Activated naive CD8-positive, alpha-beta T cell treated with anti-CD3 and anti-CD28 coated beads, Interleukin-2, amount 10 ng/mL, durations not matched to agents 7 days and 5 days (primary cell): ENCODE measurements at regions not wholly inside any gene's neighbourhood (a gene's known extent, or its start where the extent isn't known, plus 50 kb on each side); places are given as distances from the start of the nearest gene placed in this dataset.
"Not testable (repeated sequence)": the region's sequence is repeated elsewhere in the genome, so short reads cannot be mapped to it uniquely, and the experiment has no call there.

Experiments used
- ATAC-seq: fragments of 150-1000 bp; cut with Tn5 transposase; one replicate; pipeline ENCODE4 v1.10.0; 2021; ENCODE audit warnings: low read depth, moderate library complexity
- POLR2A ChIA-PET: fragments of 350-600 bp; sonication (Branson Sonifier 250); formaldehyde crosslinking; loops from one replicate; lab custom pipeline; 2021; ENCODE audit warnings: antibody characterized with exemption; lab: Charles Lee
- DNase-seq: peaks from one replicate; pipeline ENCODE4 v3.0.0; 2021
- H3K27ac Mint-ChIP-seq: one replicate; pipeline ENCODE4 v1.8.0; 2022; ENCODE audit warnings: mild to moderate bottlenecking, mixed read lengths
- H3K27me3 Mint-ChIP-seq: one replicate; pipeline ENCODE4 v1.8.0; 2022; ENCODE audit warnings: mild to moderate bottlenecking, moderate library complexity, mixed read lengths
- H3K36me3 Mint-ChIP-seq: one replicate; pipeline ENCODE4 v1.8.0; 2021; ENCODE audit warnings: mild to moderate bottlenecking, mixed read lengths
- H3K4me1 Mint-ChIP-seq: one replicate; pipeline ENCODE4 v1.8.0; 2021; ENCODE audit warnings: mixed read lengths
- H3K4me3 Mint-ChIP-seq: one replicate; pipeline ENCODE4 v1.8.0; 2022; ENCODE audit warnings: mild to moderate bottlenecking, moderate library complexity, mixed read lengths
- H3K9me3 Mint-ChIP-seq: one replicate; pipeline ENCODE4 v1.8.0; 2021; ENCODE audit warnings: mixed read lengths

DNA sequence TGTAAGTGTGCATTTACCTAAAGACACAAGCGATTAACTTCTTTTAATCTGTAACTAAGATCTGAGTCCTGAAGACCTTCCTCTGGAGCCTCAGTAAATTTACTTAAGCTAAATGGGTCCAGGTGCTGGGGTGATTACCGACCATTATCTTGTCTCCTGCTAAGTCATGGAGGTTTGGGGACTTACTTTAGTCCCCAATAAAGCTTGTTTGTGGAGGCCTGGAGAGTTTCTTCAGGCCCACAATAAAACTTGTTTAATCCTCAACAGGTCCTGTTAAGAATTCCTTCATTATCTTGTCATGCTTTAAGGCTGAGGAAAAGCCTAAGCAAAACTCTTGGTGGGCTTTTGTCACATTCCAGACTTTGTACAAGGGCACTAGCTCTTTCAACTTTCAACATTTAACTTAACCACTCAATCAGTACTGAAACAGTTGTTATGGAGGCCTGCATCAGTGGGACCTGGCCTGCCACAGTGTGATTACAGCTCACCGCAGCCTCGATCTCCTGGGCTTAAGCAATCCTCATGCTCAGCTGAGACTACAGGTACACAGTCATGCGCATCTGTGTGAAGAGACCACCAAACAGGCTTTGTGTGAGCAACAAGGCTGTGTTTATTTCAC lies 84.0 kb downstream of the FMO4 start:
- ATAC-seq (no peak), DNase-seq (no peak)
- Mint-ChIP-seq H3K36me3 (no peaks in the 10 kb centered on the region), H3K4me1 (no peaks in the 10 kb centered on the region), H3K27ac (no peak overlapping the region), H3K27me3 (peaks cover 15% of the 10 kb centered on the region), H3K4me3 (no peak overlapping the region), H3K9me3 (peaks cover 1% of the 10 kb centered on the region)
- POLR2A ChIA-PET, result no interaction called here

GRCh38 chr1:171403393-171403792 lies 81.9 kb upstream of the PRRC2C start:
- POLR2A ChIA-PET, result no interaction called here
- ATAC-seq, result no peak
- H3K27me3 Mint-ChIP-seq, result peaks cover 18% of the 10 kb centered on the region
- DNase-seq, result no peak
- no peaks in the 10 kb centered on the region for H3K4me1 Mint-ChIP-seq
- no peak overlapping the region for H3K27ac Mint-ChIP-seq
- peaks cover 3% of the 10 kb centered on the region for H3K9me3 Mint-ChIP-seq
- no peaks in the 10 kb centered on the region for H3K36me3 Mint-ChIP-seq
- no peak overlapping the region for H3K4me3 Mint-ChIP-seq

DNA sequence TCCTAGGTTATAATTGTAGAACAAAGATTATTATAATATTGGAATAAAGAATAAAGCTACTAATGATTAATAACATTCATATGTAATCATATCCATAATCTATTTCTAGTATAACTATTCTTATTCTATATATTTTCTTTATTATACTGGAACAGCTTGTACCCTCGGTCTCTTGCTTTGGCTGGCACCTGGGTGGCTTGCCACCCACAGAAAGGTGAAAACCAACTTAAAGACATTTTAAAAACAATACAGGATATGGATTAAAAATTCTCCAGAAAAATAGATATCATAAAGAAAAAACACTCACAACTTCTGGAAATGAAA lies 80.0 kb upstream of the PRRC2C start:
- DNase-seq (no peak), ATAC-seq (no peak)
- no peak overlapping the region for H3K4me3 Mint-ChIP-seq
- POLR2A ChIA-PET, result no interaction called here
- H3K9me3 Mint-ChIP-seq, result peaks cover 3% of the 10 kb centered on the region
- H3K27me3 Mint-ChIP-seq, result peaks cover 15% of the 10 kb centered on the region
- H3K27ac Mint-ChIP-seq, result no peak overlapping the region
- no peaks in the 10 kb centered on the region for H3K36me3 Mint-ChIP-seq
- H3K4me1 Mint-ChIP-seq, result no peaks in the 10 kb centered on the region

GRCh38 chr1:171413557-171413956 lies 71.8 kb upstream of the PRRC2C start:
- H3K4me1 Mint-ChIP-seq, H3K4me3 Mint-ChIP-seq, H3K27ac Mint-ChIP-seq, H3K36me3 Mint-ChIP-seq, POLR2A ChIA-PET, DNase-seq, ATAC-seq, H3K9me3 Mint-ChIP-seq, H3K27me3 Mint-ChIP-seq: not testable (repeated sequence)

- H3K27me3 Mint-ChIP-seq, result no peaks in the 10 kb centered on the region
- no peak for DNase-seq
- H3K27ac Mint-ChIP-seq, result no peak overlapping the region
- no peaks in the 10 kb centered on the region for H3K36me3 Mint-ChIP-seq
- POLR2A ChIA-PET, result no interaction called here
- no peak for ATAC-seq
- no peak overlapping the region for H3K4me3 Mint-ChIP-seq
- H3K9me3 Mint-ChIP-seq, result no peaks in the 10 kb centered on the region
- H3K4me1 Mint-ChIP-seq, result peaks cover 6% of the 10 kb centered on the region
Measured at GRCh38 chr1:171418546-171418945, 66.8 kb upstream of the PRRC2C start.

GRCh38 chr1:171420810-171421209 lies 64.5 kb upstream of the PRRC2C start:
- POLR2A ChIA-PET, result no interaction called here
- Mint-ChIP-seq H3K4me3 (peak overlapping the region; percentile 49), H3K27me3 (peaks cover 3% of the 10 kb centered on the region), H3K9me3 (no peaks in the 10 kb centered on the region), H3K36me3 (no peaks in the 10 kb centered on the region), H3K27ac (peak overlapping the region; percentile 70), H3K4me1 (peaks cover 6% of the 10 kb centered on the region)
- no peak for DNase-seq
- peak; percentile 58 for ATAC-seq

DNA sequence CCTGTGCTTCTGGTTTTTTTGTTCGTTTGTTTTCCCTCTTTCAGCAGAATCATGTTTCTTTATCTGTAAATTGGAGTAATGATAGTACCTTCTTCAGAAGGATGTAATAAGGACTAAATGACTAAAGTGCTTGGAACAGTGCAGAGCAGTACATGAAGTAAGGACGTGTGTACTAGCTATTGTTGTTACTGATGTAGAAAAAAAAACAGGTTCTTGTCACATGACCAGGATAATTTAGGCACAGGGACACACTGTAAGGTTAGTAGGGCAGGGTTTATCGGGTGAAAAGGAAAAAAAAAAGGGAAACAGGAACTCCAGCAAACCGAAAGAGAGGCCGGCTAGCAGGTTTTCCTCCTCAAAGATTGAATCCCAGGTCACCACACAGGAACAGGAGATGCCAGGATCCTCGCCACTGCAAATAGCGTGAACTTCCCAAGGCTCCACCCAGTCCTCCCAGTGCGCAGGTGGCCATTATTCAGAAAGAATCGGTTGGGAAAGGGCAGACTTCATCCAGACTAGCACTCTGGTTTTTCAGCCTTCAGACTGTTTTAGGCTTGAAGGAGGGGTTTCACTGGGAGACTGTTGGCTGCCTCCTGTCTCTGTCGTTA lies 63.8 kb upstream of the PRRC2C start:
- no peaks in the 10 kb centered on the region for H3K36me3 Mint-ChIP-seq
- no peak overlapping the region for H3K27ac Mint-ChIP-seq
- H3K4me3 Mint-ChIP-seq, result no peak overlapping the region
- no peak for DNase-seq
- peaks cover 3% of the 10 kb centered on the region for H3K27me3 Mint-ChIP-seq
- no peaks in the 10 kb centered on the region for H3K9me3 Mint-ChIP-seq
- H3K4me1 Mint-ChIP-seq, result peaks cover 6% of the 10 kb centered on the region
- POLR2A ChIA-PET, result no interaction called here
- no peak for ATAC-seq

DNA sequence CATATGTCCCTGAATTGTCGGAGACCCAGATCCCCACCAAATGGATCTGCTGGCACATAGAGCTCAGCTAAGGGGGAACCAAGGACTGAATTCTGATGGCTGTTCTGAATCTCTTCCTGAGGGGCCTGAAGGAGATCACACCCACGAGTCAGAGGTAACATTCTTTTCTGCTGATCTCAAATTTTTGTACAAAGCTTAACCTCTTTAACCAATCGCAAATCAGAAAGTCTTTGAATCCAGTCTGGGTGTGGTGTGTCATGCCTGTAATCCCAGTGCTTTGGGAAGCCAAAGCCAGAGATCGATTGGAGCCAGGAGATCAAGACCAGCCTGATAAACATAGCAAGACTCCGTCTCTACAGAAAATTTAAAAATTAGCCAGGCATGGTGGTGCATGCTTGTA lies 62.8 kb upstream of the PRRC2C start:
- DNase-seq (no peak), ATAC-seq (no peak)
- H3K27ac Mint-ChIP-seq, result no peak overlapping the region
- no peaks in the 10 kb centered on the region for H3K9me3 Mint-ChIP-seq
- H3K27me3 Mint-ChIP-seq, result peaks cover 3% of the 10 kb centered on the region
- POLR2A ChIA-PET, result no interaction called here
- no peak overlapping the region for H3K4me3 Mint-ChIP-seq
- peaks cover 6% of the 10 kb centered on the region for H3K4me1 Mint-ChIP-seq
- H3K36me3 Mint-ChIP-seq, result no peaks in the 10 kb centered on the region

GRCh38 chr1:171424494-171424893 lies 60.8 kb upstream of the PRRC2C start:
- Mint-ChIP-seq H3K27me3 (peaks cover 4% of the 10 kb centered on the region), H3K9me3 (no peaks in the 10 kb centered on the region), H3K36me3 (no peaks in the 10 kb centered on the region), H3K4me1 (peaks cover 6% of the 10 kb centered on the region), H3K4me3 (no peak overlapping the region), H3K27ac (no peak overlapping the region)
- DNase-seq, result no peak
- POLR2A ChIA-PET, result no interaction called here
- ATAC-seq, result no peak

DNA sequence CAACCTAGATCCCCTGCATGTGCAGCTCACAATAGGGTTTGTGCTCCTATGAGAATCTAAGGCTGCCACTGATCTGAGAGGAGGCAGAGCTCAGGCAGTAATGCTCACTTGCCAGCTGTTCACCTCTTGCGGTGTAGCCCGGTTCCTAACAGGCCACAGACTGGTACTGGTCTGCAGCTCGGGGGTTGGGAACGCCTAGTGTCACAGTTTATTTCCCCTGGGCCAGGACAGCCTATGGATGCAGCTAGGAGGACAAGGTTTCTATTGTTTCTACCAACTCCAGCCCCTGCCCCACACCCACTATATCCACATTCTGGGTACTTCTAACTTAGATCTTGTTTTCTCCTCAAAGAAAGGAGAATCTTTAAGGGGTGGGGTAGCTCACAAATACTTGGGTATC lies 58.7 kb upstream of the PRRC2C start:
- DNase-seq (no peak), ATAC-seq (no peak)
- no peaks in the 10 kb centered on the region for H3K36me3 Mint-ChIP-seq
- POLR2A ChIA-PET, result no interaction called here
- no peaks in the 10 kb centered on the region for H3K4me1 Mint-ChIP-seq
- no peak overlapping the region for H3K27ac Mint-ChIP-seq
- no peaks in the 10 kb centered on the region for H3K9me3 Mint-ChIP-seq
- no peak overlapping the region for H3K4me3 Mint-ChIP-seq
- peaks cover 5% of the 10 kb centered on the region for H3K27me3 Mint-ChIP-seq

GRCh38 chr1:171427852-171428471 lies 57.4 kb upstream of the PRRC2C start:
- no peak for ATAC-seq
- no peaks in the 10 kb centered on the region for H3K9me3 Mint-ChIP-seq
- no peak overlapping the region for H3K27ac Mint-ChIP-seq
- H3K4me1 Mint-ChIP-seq, result no peaks in the 10 kb centered on the region
- DNase-seq, result no peak
- H3K36me3 Mint-ChIP-seq, result no peaks in the 10 kb centered on the region
- POLR2A ChIA-PET, result no interaction called here
- H3K27me3 Mint-ChIP-seq, result peaks cover 5% of the 10 kb centered on the region
- no peak overlapping the region for H3K4me3 Mint-ChIP-seq

- Mint-ChIP-seq H3K4me3 (no peak overlapping the region), H3K4me1 (no peaks in the 10 kb centered on the region)
Measured at GRCh38 chr1:171429137-171429536, 56.2 kb upstream of the PRRC2C start.

GRCh38 chr1:171431994-171432393 lies 53.3 kb upstream of the PRRC2C start:
- Mint-ChIP-seq H3K27ac (no peak overlapping the region), H3K9me3 (no peaks in the 10 kb centered on the region), H3K36me3 (no peaks in the 10 kb centered on the region), H3K4me1 (peaks cover 7% of the 10 kb centered on the region), H3K4me3 (no peak overlapping the region), H3K27me3 (peaks cover 2% of the 10 kb centered on the region)
- DNase-seq (no peak), ATAC-seq (no peak)
- POLR2A ChIA-PET, result no interaction called here

More at GRCh38 chr1:171429137-171429536, 56.2 kb upstream of the PRRC2C start:
- Mint-ChIP-seq H3K27ac (no peak overlapping the region), H3K9me3 (no peaks in the 10 kb centered on the region), H3K27me3 (peaks cover 5% of the 10 kb centered on the region), H3K36me3 (no peaks in the 10 kb centered on the region)
- POLR2A ChIA-PET, result no interaction called here
- no peak for DNase-seq
- ATAC-seq, result no peak

DNA sequence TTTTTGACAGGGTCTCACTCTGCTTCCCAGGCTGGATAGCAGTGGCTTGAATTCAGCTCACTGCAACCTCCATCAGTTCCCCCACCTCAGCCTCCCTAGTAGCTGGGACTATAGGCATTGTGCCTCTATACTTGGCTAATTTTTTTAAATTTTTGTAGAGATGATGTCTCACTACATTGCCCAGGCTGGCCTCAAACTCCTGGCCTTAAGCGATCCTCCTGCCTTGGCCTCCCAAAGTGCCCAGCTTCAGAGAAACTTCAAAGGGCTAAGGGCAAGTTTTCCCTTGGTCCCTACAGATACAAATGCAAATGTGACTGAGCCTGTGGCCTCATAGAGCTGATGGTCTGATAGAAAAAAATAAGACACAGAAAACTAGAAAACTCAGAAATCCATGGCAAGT lies 52.9 kb upstream of the PRRC2C start:
- Mint-ChIP-seq H3K27ac (no peak overlapping the region), H3K36me3 (no peaks in the 10 kb centered on the region), H3K4me3 (no peak overlapping the region), H3K9me3 (no peaks in the 10 kb centered on the region), H3K27me3 (peaks cover 2% of the 10 kb centered on the region), H3K4me1 (peaks cover 7% of the 10 kb centered on the region)
- POLR2A ChIA-PET, result no interaction called here
- DNase-seq (no peak), ATAC-seq (no peak)
